Body of pancreas (tissue), 4 donors: ENCODE measurements at regions not wholly inside any gene's neighbourhood (a gene's known extent, or its start where the extent isn't known, plus 50 kb on each side); places are given as distances from the start of the nearest gene placed in this dataset.

Experiments
- ATAC-seq: fragments of 150-250 bp; one replicate; pipeline ENCODE4 v1.9.1; 2016
- DNase-seq, 4 donors: peaks; one replicate each; pipeline ENCODE4 v3.0.0-alpha.2; 2019
- H3K27ac ChIP-seq, 4 donors: fragments of 200-600 bp; sonication (generic); 1 replicate in 3 of 4; 2 replicates in 1 of 4; pipeline versions ENCODE4 v1.5.1 to v1.6.1; 2016 to 2019; ENCODE audit warnings: mild to moderate bottlenecking in 1 of 4, mixed read lengths in 1 of 4, moderate library complexity in 1 of 4
- H3K27me3 ChIP-seq, 2 donors: fragments of 200-600 bp; sonication (generic); one replicate each; pipeline ENCODE4 v1.6.0; 2016; ENCODE audit warnings: mild to moderate bottlenecking in 1 of 2
- H3K36me3 ChIP-seq, 2 donors: fragments of 200-600 bp; sonication (generic); replicated peaks in 1 of 2; 2 replicates each; pipeline ENCODE4 v1.5.1; 2016; ENCODE audit warnings: low read depth in 2 of 2; ENCODE audit not compliant: insufficient read depth in 1 of 2
- H3K4me1 ChIP-seq: fragments of 200-600 bp; sonication (generic); one replicate; pipeline ENCODE4 v1.6.0; 2016
- H3K4me3 ChIP-seq, 2 donors: fragments of 200-600 bp; sonication (generic); 1 replicate in 1 of 2; 2 replicates in 1 of 2; pipeline ENCODE4 v1.5.1; 2016 to 2019
- H3K9me3 ChIP-seq, 3 donors: fragments of 200-600 bp; sonication (generic); 1 replicate in 2 of 3; 2 replicates in 1 of 3; pipeline ENCODE4 v1.5.1; 2016
- POLR2A ChIP-seq, 3 donors: fragments of 450-650 bp; IDR thresholded peaks; one replicate each; pipeline ENCODE4 v1.6.1; 2016; ENCODE audit warnings: antibody characterized with exemption in 3 of 3, mild to moderate bottlenecking in 2 of 3
- WGBS, 2 donors: methylation state at CpG; one replicate each; pipeline ENCODE4 v1.1.5; 2017; 5-methylcytosine and 5-hydroxymethylcytosine counted together
- intact Hi-C: fragments of 100-400 bp; cut with DNase I; formaldehyde crosslinking; loops from one replicate; pipeline ENCODE4 v1.15.1; 2023
- TF ChIP-seq, protein P1 (sequence below), 7 experiments: fragments of 450-650 bp in 4 of 7; fragments of 200-600 bp in 3 of 7; sonication (generic) in 3 of 7; IDR thresholded peaks; one replicate each; pipeline ENCODE4 v1.5.1; 2016 to 2019; ENCODE audit warnings: antibody characterized with exemption in 7 of 7

GRCh38 chr14:21999402-21999801, 325.8 kb upstream of the OR4E1 start:
- no peaks in the 10 kb centered on the region for H3K4me1 ChIP-seq
- intact Hi-C loops, result no loop called here
- H3K27ac ChIP-seq, result no peak overlapping the region
- TF ChIP-seq, protein P1, sequence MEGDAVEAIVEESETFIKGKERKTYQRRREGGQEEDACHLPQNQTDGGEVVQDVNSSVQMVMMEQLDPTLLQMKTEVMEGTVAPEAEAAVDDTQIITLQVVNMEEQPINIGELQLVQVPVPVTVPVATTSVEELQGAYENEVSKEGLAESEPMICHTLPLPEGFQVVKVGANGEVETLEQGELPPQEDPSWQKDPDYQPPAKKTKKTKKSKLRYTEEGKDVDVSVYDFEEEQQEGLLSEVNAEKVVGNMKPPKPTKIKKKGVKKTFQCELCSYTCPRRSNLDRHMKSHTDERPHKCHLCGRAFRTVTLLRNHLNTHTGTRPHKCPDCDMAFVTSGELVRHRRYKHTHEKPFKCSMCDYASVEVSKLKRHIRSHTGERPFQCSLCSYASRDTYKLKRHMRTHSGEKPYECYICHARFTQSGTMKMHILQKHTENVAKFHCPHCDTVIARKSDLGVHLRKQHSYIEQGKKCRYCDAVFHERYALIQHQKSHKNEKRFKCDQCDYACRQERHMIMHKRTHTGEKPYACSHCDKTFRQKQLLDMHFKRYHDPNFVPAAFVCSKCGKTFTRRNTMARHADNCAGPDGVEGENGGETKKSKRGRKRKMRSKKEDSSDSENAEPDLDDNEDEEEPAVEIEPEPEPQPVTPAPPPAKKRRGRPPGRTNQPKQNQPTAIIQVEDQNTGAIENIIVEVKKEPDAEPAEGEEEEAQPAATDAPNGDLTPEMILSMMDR (IDR thresholded peaks at IDR 0.05), result no peak
- no peak for TF ChIP-seq POLR2A (IDR thresholded peaks at IDR 0.05)
- no peak for DNase-seq
- no peak for ATAC-seq
- no peaks in the 10 kb centered on the region for H3K36me3 ChIP-seq
- H3K4me3 ChIP-seq, result no peak overlapping the region
- WGBS, 2 donors, result 53 to 55% methylated on average over 2 of the region's 2 CpGs
- H3K9me3 ChIP-seq, result no peaks in the 10 kb centered on the region
- H3K27me3 ChIP-seq, result no peaks in the 10 kb centered on the region

DNA sequence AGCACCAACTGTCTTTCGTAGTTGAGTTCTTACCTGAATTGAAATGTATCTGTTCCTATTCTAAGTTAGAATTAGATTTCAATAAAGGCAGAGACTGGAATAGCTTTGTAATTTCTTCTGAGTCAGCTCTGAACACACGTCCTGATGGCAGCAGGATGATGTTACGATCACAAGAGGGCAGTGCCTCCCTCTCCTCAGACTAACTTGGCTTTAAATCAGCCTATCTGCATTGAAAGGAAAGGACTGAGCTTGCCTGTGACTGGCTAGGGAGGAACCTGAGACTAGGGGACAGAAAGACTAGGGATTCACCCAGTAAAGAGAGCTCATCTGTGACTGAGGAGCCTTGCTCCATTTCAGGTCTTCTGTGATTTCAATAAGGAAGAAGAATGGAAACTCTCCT, 323.7 kb upstream of the OR4E1 start:
- no peak for DNase-seq
- TF ChIP-seq, protein P1 (IDR thresholded peaks at IDR 0.05), result no peak
- no peak for TF ChIP-seq POLR2A (IDR thresholded peaks at IDR 0.05)
- no peak overlapping the region for H3K27ac ChIP-seq
- no peaks in the 10 kb centered on the region for H3K36me3 ChIP-seq
- H3K27me3 ChIP-seq, result no peaks in the 10 kb centered on the region
- ATAC-seq, result no peak
- 25 to 42% methylated on average over 3 of the region's 3 CpGs for WGBS, 2 donors
- H3K4me1 ChIP-seq, result no peaks in the 10 kb centered on the region
- H3K4me3 ChIP-seq, result no peak overlapping the region
- intact Hi-C loops, result no loop called here
- no peaks in the 10 kb centered on the region for H3K9me3 ChIP-seq

GRCh38 chr14:21995332-21995731, 321.7 kb upstream of the OR4E1 start:
- ATAC-seq (no peak), DNase-seq (no peak)
- TF ChIP-seq, protein P1 (IDR thresholded peaks at IDR 0.05), result no peak
- TF ChIP-seq POLR2A (IDR thresholded peaks at IDR 0.05), result no peak
- Histone ChIP-seq H3K4me1 (no peaks in the 10 kb centered on the region), H3K27me3 (no peaks in the 10 kb centered on the region), H3K9me3 (no peaks in the 10 kb centered on the region), H3K4me3 (no peak overlapping the region), H3K36me3 (no peaks in the 10 kb centered on the region), H3K27ac (no peak overlapping the region)
- intact Hi-C loops, result no loop called here

DNA sequence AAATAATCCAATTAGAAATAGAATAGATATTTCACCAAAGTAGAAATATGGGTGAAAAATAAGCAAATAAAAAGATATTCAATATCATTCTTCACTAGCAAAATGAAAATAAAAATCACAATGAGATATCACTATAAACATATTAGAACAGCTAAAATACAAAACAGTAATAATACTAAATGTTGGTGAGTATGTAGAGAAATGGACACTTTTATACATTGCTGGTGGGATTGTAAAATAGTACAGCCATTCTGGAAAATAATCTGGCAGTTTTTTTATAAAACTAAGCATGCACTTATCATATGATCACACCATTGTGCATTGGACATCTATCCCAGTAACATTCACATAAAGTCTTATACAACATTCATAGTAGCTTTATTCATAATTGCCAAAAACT, 320.2 kb upstream of the OR4E1 start:
- Histone ChIP-seq H3K36me3 (no peaks in the 10 kb centered on the region), H3K27me3 (no peaks in the 10 kb centered on the region), H3K4me3 (no peak overlapping the region), H3K4me1 (no peaks in the 10 kb centered on the region), H3K9me3 (no peaks in the 10 kb centered on the region), H3K27ac (no peak overlapping the region)
- intact Hi-C loops, result no loop called here
- ATAC-seq (no peak), DNase-seq (no peak)
- no peak for TF ChIP-seq POLR2A (IDR thresholded peaks at IDR 0.05)
- TF ChIP-seq, protein P1 (IDR thresholded peaks at IDR 0.05), result no peak

GRCh38 chr14:21993070-21993469, 319.5 kb upstream of the OR4E1 start:
- 39 to 46% methylated on average over 5 of the region's 5 CpGs for WGBS, 2 donors
- Histone ChIP-seq H3K27me3 (no peaks in the 10 kb centered on the region), H3K27ac (no peak overlapping the region), H3K4me3 (no peak overlapping the region), H3K9me3 (no peaks in the 10 kb centered on the region), H3K4me1 (no peaks in the 10 kb centered on the region), H3K36me3 (no peaks in the 10 kb centered on the region)
- DNase-seq (no peak), ATAC-seq (no peak)
- TF ChIP-seq, protein P1 (IDR thresholded peaks at IDR 0.05), result no peak
- TF ChIP-seq POLR2A (IDR thresholded peaks at IDR 0.05), result no peak
- intact Hi-C loops, result no loop called here
